Peyer's patch (tissue), 4 donors: ENCODE measurements at regions not wholly inside any gene's neighbourhood (a gene's known extent, or its start where the extent isn't known, plus 50 kb on each side); places are given as distances from the start of the nearest gene placed in this dataset.
"Not testable (repeated sequence)": the region's sequence is repeated elsewhere in the genome, so short reads cannot be mapped to it uniquely, and the experiment has no call there.

ENCODE experiments used
- POLR2A ChIP-seq, 2 donors: fragments of 450-650 bp; IDR thresholded peaks; one replicate each; pipeline ENCODE4 v1.5.1; 2017; ENCODE audit warnings: antibody characterized with exemption in 2 of 2, mild to moderate bottlenecking in 2 of 2, moderate library complexity in 2 of 2
- TF ChIP-seq, protein P1 (sequence below), 6 experiments: fragments of 450-650 bp in 4 of 6; fragments of 200-600 bp in 2 of 6; sonication (generic) in 1 of 6; IDR thresholded peaks; one replicate each; pipeline ENCODE4 v1.5.1; 2017 to 2019; ENCODE audit warnings: antibody characterized with exemption in 6 of 6, mild to moderate bottlenecking in 3 of 6, moderate library complexity in 1 of 6

DNA sequence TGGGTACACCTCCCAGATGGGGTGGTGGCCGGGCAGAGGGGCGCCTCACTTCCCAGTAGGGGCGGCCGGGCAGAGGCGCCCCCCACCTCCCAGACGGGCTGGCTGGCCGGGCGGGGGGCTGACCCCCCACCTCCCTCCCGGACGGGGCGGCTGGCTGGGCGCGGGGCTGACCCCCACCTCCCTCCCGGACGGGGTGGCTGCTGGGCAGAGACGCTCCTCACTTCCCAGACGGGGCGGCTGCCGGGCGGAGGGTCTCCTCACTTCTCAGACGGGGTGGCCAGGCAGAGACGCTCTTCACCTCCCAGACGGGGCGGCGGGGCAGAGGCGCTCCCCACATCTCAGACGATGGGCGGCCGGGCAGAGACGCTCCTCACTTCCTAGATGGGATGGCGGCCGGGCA, 240.6 kb downstream of the IL20RB start:
- TF ChIP-seq, protein P1, sequence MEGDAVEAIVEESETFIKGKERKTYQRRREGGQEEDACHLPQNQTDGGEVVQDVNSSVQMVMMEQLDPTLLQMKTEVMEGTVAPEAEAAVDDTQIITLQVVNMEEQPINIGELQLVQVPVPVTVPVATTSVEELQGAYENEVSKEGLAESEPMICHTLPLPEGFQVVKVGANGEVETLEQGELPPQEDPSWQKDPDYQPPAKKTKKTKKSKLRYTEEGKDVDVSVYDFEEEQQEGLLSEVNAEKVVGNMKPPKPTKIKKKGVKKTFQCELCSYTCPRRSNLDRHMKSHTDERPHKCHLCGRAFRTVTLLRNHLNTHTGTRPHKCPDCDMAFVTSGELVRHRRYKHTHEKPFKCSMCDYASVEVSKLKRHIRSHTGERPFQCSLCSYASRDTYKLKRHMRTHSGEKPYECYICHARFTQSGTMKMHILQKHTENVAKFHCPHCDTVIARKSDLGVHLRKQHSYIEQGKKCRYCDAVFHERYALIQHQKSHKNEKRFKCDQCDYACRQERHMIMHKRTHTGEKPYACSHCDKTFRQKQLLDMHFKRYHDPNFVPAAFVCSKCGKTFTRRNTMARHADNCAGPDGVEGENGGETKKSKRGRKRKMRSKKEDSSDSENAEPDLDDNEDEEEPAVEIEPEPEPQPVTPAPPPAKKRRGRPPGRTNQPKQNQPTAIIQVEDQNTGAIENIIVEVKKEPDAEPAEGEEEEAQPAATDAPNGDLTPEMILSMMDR (IDR thresholded peaks at IDR 0.05): not testable (repeated sequence)
- TF ChIP-seq POLR2A (IDR thresholded peaks at IDR 0.05): not testable (repeated sequence)
